OCI-LY1 (cell line): ENCODE measurements at regions not wholly inside any gene's neighbourhood (a gene's known extent, or its start where the extent isn't known, plus 50 kb on each side); places are given as distances from the start of the nearest gene placed in this dataset.
A peak's percentile ranks its signal among the peaks of the same experiment; 100 is the strongest.

Source experiments
- H2AFZ ChIP-seq: fragments of 200-600 bp; sonication (generic), shearing (Covaris generic); 2 replicates; pipeline ENCODE4 v1.6.0; 2014; ENCODE audit warnings: antibody characterized with exemption, mild to moderate bottlenecking, low read length
- H3F3A ChIP-seq: fragments of 200-600 bp; sonication (generic), shearing (Covaris generic); 2 replicates; pipeline ENCODE4 v1.6.0; 2014; ENCODE audit warnings: mild to moderate bottlenecking, antibody characterized with exemption, low read length, moderate library complexity; ENCODE audit not compliant: insufficient read depth
- H3K27ac ChIP-seq: fragments of 200-600 bp; sonication (generic); 2 replicates; pipeline ENCODE4 v1.5.1; 2014; ENCODE audit warnings: low read length, mixed run types, mild to moderate bottlenecking, low read depth; ENCODE audit not compliant: poor library complexity, severe bottlenecking
- H3K27me3 ChIP-seq: fragments of 200-600 bp; sonication (generic); 2 replicates; pipeline ENCODE4 v1.6.0; 2014; ENCODE audit warnings: antibody characterized with exemption, mild to moderate bottlenecking, low read length, moderate library complexity; ENCODE audit not compliant: insufficient read depth
- H3K36me3 ChIP-seq: fragments of 200-600 bp; sonication (generic); 2 replicates; pipeline ENCODE4 v1.6.1; 2014; ENCODE audit warnings: mild to moderate bottlenecking, antibody characterized with exemption, low read length, moderate library complexity, mixed read lengths; ENCODE audit not compliant: insufficient read depth
- H3K4me1 ChIP-seq: fragments of 200-600 bp; sonication (generic); 2 replicates; pipeline ENCODE4 v1.5.1; 2014; ENCODE audit warnings: mild to moderate bottlenecking, low read length, moderate library complexity; ENCODE audit not compliant: insufficient read depth, severe bottlenecking
- H3K4me2 ChIP-seq: fragments of 200-600 bp; sonication (generic), shearing (Covaris generic); 2 replicates; pipeline ENCODE4 v1.6.1; 2014; ENCODE audit warnings: low read length
- H3K4me3 ChIP-seq: fragments of 200-600 bp; sonication (generic); 2 replicates; pipeline ENCODE4 v1.5.1; 2014; ENCODE audit warnings: low read length, low read depth, mild to moderate bottlenecking, mixed read lengths; ENCODE audit not compliant: poor library complexity, severe bottlenecking
- H3K79me2 ChIP-seq: fragments of 200-600 bp; shearing (Covaris generic); 2 replicates; pipeline ENCODE4 v1.6.1; 2016; ENCODE audit warnings: mixed run types, low read length, mixed read lengths; ENCODE audit not compliant: insufficient read depth
- H3K9ac ChIP-seq: fragments of 200-600 bp; sonication (generic), shearing (Covaris generic); 2 replicates; pipeline ENCODE4 v1.6.1; 2014; ENCODE audit warnings: mild to moderate bottlenecking, low read length, mixed read lengths
- H3K9me2 ChIP-seq: fragments of 200-600 bp; sonication (generic), shearing (Covaris generic); 2 replicates; pipeline ENCODE4 v1.6.1; 2014; ENCODE audit warnings: low read depth, mild to moderate bottlenecking, low read length, mixed read lengths
- H3K9me3 ChIP-seq: fragments of 200-600 bp; shearing (Covaris generic); 2 replicates; pipeline ENCODE4 v1.6.1; 2014; ENCODE audit warnings: low read length, mixed read lengths
- H4K20me1 ChIP-seq: fragments of 200-600 bp; sonication (generic), shearing (Covaris generic); 2 replicates; pipeline ENCODE4 v1.6.0; 2016; ENCODE audit warnings: mild to moderate bottlenecking, low read length; ENCODE audit not compliant: insufficient read depth
- EZH2 ChIP-seq: fragments of 200-600 bp; sonication (generic), shearing (Covaris generic); IDR thresholded peaks from 2 replicates; pipeline ENCODE4 v1.8.0; 2017; ENCODE audit warnings: borderline replicate concordance, mixed run types, mild to moderate bottlenecking, antibody characterized with exemption, low read length, moderate library complexity, mixed read lengths
- TF ChIP-seq, protein P1 (sequence below): fragments of 200-600 bp; sonication (generic), shearing (Covaris generic); IDR thresholded peaks from 2 replicates; pipeline ENCODE4 v1.5.1; 2017; ENCODE audit warnings: mild to moderate bottlenecking, antibody characterized with exemption, low read length, moderate library complexity, mixed read lengths

DNA sequence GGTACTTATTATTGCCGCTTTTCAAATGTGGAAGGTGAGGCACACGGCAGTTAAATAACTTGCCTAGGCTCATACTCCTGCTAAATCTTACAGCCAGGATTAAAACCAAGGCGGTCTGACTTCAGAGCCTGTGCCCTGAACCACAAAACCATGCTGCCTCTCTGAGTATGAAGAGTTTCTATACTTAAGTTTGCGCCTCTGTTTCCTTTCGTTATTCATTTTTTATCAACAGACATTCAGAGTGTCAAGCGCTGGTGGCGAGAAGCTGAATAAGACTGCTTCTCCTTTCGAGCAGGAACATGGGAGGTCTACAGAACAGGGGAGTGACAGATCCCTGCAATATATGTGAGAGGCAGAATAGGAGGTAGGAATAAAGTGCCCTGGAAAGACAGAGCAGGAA lies 96.0 kb upstream of the DUSP10 start:
- peak overlapping the region; percentile 11; the same call in 1 of the 2 replicates for H3K4me2 ChIP-seq
- peaks cover 4% of the 10 kb centered on the region for H3K4me1 ChIP-seq
- no peaks in the 10 kb centered on the region for H3F3A ChIP-seq
- no peak overlapping the region for H3K27ac ChIP-seq
- no peaks in the 10 kb centered on the region for H3K79me2 ChIP-seq
- no peaks in the 10 kb centered on the region for H3K27me3 ChIP-seq
- H3K36me3 ChIP-seq: no peaks in the 10 kb centered on the region
- H4K20me1 ChIP-seq: no peaks in the 10 kb centered on the region
- no peak overlapping the region for H2AFZ ChIP-seq
- no peak overlapping the region for H3K9ac ChIP-seq
- H3K9me2 ChIP-seq: no peaks in the 10 kb centered on the region
- H3K9me3 ChIP-seq: no peaks in the 10 kb centered on the region
- TF ChIP-seq EZH2: no peak
- TF ChIP-seq, protein P1, sequence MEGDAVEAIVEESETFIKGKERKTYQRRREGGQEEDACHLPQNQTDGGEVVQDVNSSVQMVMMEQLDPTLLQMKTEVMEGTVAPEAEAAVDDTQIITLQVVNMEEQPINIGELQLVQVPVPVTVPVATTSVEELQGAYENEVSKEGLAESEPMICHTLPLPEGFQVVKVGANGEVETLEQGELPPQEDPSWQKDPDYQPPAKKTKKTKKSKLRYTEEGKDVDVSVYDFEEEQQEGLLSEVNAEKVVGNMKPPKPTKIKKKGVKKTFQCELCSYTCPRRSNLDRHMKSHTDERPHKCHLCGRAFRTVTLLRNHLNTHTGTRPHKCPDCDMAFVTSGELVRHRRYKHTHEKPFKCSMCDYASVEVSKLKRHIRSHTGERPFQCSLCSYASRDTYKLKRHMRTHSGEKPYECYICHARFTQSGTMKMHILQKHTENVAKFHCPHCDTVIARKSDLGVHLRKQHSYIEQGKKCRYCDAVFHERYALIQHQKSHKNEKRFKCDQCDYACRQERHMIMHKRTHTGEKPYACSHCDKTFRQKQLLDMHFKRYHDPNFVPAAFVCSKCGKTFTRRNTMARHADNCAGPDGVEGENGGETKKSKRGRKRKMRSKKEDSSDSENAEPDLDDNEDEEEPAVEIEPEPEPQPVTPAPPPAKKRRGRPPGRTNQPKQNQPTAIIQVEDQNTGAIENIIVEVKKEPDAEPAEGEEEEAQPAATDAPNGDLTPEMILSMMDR: no peak
- H3K4me3 ChIP-seq: no peak overlapping the region

DNA sequence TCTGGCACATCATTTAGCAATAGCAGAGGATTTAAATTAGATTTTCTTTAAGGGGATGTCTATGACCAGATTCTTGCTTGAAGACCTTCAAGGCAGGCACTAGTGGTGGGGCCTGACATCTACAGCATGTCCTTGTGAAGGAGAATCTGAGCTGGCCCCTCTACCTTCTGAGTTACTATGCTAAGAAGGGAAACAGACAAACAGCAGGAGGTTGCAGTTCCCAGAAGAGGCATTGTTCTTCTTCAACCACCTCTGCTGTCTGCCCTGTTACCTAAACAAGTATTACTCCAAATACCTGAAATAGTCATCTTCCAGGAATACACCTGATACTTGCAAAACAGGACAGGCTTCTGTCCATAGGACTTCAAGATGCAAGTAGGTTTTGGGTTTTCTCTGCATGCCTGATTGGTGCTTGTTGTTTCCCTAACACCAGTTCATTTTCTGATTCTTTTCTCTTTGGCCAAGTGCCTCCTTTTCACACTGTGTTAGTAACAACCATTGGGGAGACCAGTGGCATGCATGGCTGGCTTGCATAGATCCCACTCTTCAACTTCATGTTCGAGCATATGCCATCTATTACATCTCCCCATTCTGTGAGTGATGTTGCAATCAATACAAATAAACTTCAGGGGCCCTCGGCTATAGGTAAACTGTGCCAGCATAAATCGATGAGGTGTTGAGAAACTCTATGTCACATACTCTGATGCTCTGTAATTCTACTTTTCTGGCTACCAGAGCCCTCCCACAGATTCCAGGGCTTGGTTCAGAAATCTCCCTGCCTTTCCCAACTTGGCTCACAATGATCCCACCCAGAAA lies 93.0 kb upstream of the DUSP10 start:
- H3K27ac ChIP-seq: no peak overlapping the region
- H3F3A ChIP-seq: no peaks in the 10 kb centered on the region
- H3K4me2 ChIP-seq: no peak overlapping the region
- H3K9me3 ChIP-seq: no peaks in the 10 kb centered on the region
- no peak overlapping the region for H3K4me3 ChIP-seq
- no peak for TF ChIP-seq EZH2
- TF ChIP-seq, protein P1: no peak
- no peak overlapping the region for H3K9ac ChIP-seq
- H3K27me3 ChIP-seq: no peaks in the 10 kb centered on the region
- H4K20me1 ChIP-seq: no peaks in the 10 kb centered on the region
- no peaks in the 10 kb centered on the region for H3K79me2 ChIP-seq
- peaks cover 4% of the 10 kb centered on the region for H3K4me1 ChIP-seq
- no peaks in the 10 kb centered on the region for H3K9me2 ChIP-seq
- no peak overlapping the region for H2AFZ ChIP-seq
- H3K36me3 ChIP-seq: no peaks in the 10 kb centered on the region

DNA sequence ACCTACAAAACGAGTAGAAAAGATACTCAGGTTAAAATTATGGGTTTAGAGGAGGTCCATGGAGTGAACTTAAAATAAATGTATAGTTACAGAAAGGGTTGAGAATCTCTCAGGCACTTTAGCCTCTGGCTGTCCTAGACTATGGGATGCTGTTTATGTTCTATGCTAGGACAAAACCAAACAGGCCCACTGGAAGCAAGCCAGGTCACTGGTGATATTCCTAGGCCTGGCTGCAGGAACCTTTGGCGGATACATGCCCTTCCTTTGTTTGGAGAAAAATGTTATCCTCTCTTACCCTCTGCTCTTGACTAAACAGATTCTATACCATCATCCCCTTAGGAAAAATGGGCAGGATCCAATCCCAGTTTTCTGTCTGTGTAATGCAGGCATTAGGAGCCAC lies 90.7 kb upstream of the DUSP10 start:
- H3K4me1 ChIP-seq: no peaks in the 10 kb centered on the region
- TF ChIP-seq, protein P1: no peak
- TF ChIP-seq EZH2: no peak
- no peak overlapping the region for H3K27ac ChIP-seq

More for the DNA sequence above, 90.7 kb upstream of the DUSP10 start:
- Histone ChIP-seq H3K79me2 (no peaks in the 10 kb centered on the region), H3K4me3 (no peak overlapping the region), H3K9ac (no peak overlapping the region), H3K9me3 (no peaks in the 10 kb centered on the region), H3K9me2 (no peaks in the 10 kb centered on the region), H3K4me2 (no peak overlapping the region), H3K27me3 (no peaks in the 10 kb centered on the region), H2AFZ (no peak overlapping the region), H3F3A (no peaks in the 10 kb centered on the region), H3K36me3 (no peaks in the 10 kb centered on the region), H4K20me1 (no peaks in the 10 kb centered on the region)
